ENCODE measurements at regions not wholly inside any gene's neighbourhood (a gene's known extent, or its start where the extent isn't known, plus 50 kb on each side); places are given as distances from the start of the nearest gene placed in this dataset.
"Not testable (repeated sequence)": the region's sequence is repeated elsewhere in the genome, so short reads cannot be mapped to it uniquely, and the experiment has no call there.

GRCh38 chr18:56489893-56490292 lies 148.5 kb downstream of the TXNL1 start:
- Mint-ChIP-seq H3K4me1 (peaks cover 13% of the 10 kb centered on the region), H3K27me3 (ENCODE audit: low read depth) (no peaks in the 10 kb centered on the region), H3K27ac (no peak overlapping the region), H3K36me3 (no peaks in the 10 kb centered on the region), H3K9me3 (peaks cover 11% of the 10 kb centered on the region), H3K4me3 (no peak overlapping the region)
- TF ChIP-seq, protein P1, sequence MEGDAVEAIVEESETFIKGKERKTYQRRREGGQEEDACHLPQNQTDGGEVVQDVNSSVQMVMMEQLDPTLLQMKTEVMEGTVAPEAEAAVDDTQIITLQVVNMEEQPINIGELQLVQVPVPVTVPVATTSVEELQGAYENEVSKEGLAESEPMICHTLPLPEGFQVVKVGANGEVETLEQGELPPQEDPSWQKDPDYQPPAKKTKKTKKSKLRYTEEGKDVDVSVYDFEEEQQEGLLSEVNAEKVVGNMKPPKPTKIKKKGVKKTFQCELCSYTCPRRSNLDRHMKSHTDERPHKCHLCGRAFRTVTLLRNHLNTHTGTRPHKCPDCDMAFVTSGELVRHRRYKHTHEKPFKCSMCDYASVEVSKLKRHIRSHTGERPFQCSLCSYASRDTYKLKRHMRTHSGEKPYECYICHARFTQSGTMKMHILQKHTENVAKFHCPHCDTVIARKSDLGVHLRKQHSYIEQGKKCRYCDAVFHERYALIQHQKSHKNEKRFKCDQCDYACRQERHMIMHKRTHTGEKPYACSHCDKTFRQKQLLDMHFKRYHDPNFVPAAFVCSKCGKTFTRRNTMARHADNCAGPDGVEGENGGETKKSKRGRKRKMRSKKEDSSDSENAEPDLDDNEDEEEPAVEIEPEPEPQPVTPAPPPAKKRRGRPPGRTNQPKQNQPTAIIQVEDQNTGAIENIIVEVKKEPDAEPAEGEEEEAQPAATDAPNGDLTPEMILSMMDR (IDR thresholded peaks at IDR 0.05; ENCODE audit: unreplicated experiment): no peak
- no peak for DNase-seq (ENCODE audit: low spot score in 2 of 2, unreplicated experiment in 2 of 2)

DNA sequence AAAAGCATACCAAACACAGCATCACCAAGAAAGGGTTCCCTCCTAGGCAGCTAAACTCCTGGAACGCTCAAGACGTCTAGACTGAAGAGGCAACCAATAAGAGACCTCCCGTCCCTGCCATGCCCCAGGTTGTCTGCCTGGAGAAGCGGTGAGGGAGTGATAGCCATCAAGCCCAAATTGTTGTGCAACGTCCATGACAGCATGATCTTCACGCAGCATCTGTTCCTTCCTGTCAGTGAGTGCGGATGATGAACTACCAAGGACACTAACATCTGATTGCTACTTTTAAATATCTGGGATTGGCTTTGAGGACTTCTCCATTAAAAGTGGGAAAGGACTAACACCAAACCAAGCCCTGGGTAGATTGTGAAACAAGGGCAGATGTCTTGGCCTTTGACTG lies 149.7 kb downstream of the TXNL1 start:
- Mint-ChIP-seq H3K27me3 (ENCODE audit: low read depth) (no peaks in the 10 kb centered on the region), H3K9me3 (peaks cover 11% of the 10 kb centered on the region), H3K27ac (no peak overlapping the region), H3K4me1 (peaks cover 9% of the 10 kb centered on the region), H3K36me3 (no peaks in the 10 kb centered on the region), H3K4me3 (no peak overlapping the region)
- TF ChIP-seq, protein P1 (IDR thresholded peaks at IDR 0.05; ENCODE audit: unreplicated experiment): no peak
- DNase-seq (ENCODE audit: low spot score in 2 of 2, unreplicated experiment in 2 of 2): no peak

DNA sequence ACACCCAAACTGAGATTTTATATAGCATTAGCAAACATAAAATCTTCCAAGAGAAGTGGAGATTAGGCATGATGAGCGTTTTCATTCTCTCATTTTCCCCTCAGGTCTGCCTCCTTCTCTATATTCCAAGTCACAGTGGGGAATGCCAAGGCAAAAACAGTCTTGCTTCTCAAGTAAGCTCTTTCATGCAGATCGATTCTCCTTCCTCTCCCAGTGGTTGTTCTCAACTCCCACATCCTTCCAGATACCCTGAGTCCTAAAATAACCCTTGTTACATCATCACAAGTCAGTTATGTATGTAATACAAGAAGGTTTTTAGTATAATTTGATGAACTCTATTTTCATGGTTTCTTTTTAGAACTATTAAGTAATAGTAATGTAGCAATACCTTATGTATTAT lies 150.6 kb downstream of the TXNL1 start:
- DNase-seq (ENCODE audit: low spot score in 2 of 2, unreplicated experiment in 2 of 2): no peak
- Mint-ChIP-seq H3K9me3 (peaks cover 11% of the 10 kb centered on the region), H3K4me3 (no peak overlapping the region), H3K4me1 (no peaks in the 10 kb centered on the region), H3K27ac (no peak overlapping the region), H3K36me3 (no peaks in the 10 kb centered on the region), H3K27me3 (ENCODE audit: low read depth) (no peaks in the 10 kb centered on the region)
- TF ChIP-seq, protein P1 (IDR thresholded peaks at IDR 0.05; ENCODE audit: unreplicated experiment): no peak

DNA sequence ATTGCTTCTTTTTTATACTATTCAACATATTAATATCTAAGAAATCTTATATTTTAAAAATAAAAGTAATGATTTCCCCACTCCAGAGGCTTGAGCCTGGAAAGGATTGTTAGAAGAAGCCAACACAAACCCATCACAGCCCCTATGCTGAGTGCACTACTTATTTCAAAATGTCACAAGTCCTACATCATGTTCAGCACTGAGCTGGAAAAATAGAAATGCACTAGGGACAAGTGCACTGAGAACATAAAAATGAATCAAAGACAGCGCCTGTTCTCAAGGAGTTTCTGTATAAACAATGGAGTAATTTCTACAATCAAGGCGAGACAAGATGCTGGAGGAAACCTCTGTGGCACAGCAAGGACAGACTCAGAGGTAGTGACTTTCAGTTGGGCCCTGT lies 155.0 kb downstream of the TXNL1 start:
- Mint-ChIP-seq H3K36me3 (no peaks in the 10 kb centered on the region), H3K27ac (no peak overlapping the region), H3K9me3 (peaks cover 7% of the 10 kb centered on the region), H3K4me1 (no peaks in the 10 kb centered on the region), H3K27me3 (ENCODE audit: low read depth) (no peaks in the 10 kb centered on the region), H3K4me3 (no peak overlapping the region)
- DNase-seq (ENCODE audit: low spot score in 2 of 2, unreplicated experiment in 2 of 2): no peak
- TF ChIP-seq, protein P1 (IDR thresholded peaks at IDR 0.05; ENCODE audit: unreplicated experiment): no peak

- DNase-seq (ENCODE audit: low spot score in 2 of 2, unreplicated experiment in 2 of 2); H3K4me1 Mint-ChIP-seq: not testable (repeated sequence)
Observed at GRCh38 chr18:56482813-56483212, 155.6 kb downstream of the TXNL1 start.

DNA sequence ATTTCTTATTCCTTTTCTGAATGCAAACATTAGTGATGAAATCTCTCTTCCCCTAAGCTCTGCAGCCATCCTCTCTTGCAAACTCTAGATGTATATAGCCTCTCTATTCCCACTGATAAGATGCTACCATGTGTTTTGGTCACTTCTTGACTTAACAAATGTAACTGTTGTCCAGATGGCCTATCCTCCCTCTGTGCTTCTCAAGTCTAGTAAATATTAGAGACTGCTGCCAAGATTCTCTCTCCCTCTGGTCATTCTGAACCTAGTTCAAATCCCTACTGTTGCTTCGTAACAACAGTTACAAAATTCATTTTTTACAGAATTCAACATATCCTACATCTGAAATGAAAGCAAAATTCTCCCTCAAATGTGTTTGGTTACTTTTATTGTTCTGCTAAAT lies 156.6 kb downstream of the TXNL1 start:
- no peaks in the 10 kb centered on the region for H3K4me1 Mint-ChIP-seq
- H3K9me3 Mint-ChIP-seq: peaks cover 7% of the 10 kb centered on the region
- H3K27me3 Mint-ChIP-seq (ENCODE audit: low read depth): no peaks in the 10 kb centered on the region
- no peak overlapping the region for H3K27ac Mint-ChIP-seq
- H3K36me3 Mint-ChIP-seq: no peaks in the 10 kb centered on the region
- TF ChIP-seq, protein P1 (IDR thresholded peaks at IDR 0.05; ENCODE audit: unreplicated experiment): no peak
- DNase-seq (ENCODE audit: low spot score in 2 of 2, unreplicated experiment in 2 of 2): no peak
- no peak overlapping the region for H3K4me3 Mint-ChIP-seq

More at GRCh38 chr18:56482813-56483212, 155.6 kb downstream of the TXNL1 start:
- not testable (repeated sequence) for H3K9me3 Mint-ChIP-seq; H3K4me3 Mint-ChIP-seq; H3K36me3 Mint-ChIP-seq; H3K27ac Mint-ChIP-seq; H3K27me3 Mint-ChIP-seq (ENCODE audit: low read depth)
